ENCODE measurements at regions not wholly inside any gene's neighbourhood (a gene's known extent, or its start where the extent isn't known, plus 50 kb on each side); places are given as distances from the start of the nearest gene placed in this dataset.

DNA sequence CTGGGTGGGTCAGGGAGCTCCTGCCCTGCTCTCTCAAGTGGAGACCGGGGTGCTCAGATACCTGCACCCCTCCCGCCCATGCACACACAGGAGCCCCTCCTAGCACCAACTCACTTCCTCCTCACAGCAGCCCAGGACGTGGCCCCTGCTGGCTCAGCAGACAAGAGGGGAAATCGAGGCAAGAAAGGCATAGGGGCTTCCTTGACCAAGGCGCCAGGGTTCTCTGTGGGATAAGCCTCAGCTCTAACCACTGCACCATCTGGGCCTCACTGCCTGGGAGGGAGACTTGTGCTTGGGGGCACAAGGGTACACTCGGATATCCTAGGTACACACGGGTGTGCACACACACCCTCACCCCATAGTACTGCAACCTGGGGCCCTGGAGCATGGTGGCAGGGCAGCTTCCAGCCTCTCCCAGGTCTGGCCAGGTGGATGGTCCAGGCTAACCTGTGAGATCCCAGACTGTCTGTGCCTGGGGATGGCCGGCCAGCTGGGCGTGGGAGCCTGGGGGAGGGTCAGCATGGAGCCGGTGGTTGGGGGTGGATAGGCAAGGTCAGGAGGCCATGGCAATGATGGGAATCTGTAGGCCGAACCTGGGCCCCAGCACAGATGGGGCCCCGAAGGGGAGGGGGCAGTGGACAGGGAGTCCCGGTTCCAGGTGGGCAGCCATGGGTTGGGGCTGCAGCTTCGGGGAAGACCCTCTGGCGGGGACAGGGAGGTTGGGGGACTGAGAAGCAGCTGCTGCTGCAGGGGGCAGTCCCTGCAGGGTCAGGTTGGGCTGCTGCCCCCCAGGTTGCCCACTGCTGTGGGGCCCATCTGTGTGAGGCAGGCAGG is 312.4 kb downstream of the TMEM121 start:
- 85% methylated on average over 15 of the region's 15 CpGs for WGBS
- H3K4me1 ChIP-seq (ENCODE audit: insufficient read depth): no peaks in the 10 kb centered on the region
- no peak overlapping the region for H3K4me3 ChIP-seq (ENCODE audit: low read depth, low read length)
- no peak for DNase-seq (ENCODE audit: extremely low spot score)
- H3K36me3 ChIP-seq (ENCODE audit: insufficient read depth): no peaks in the 10 kb centered on the region
- H3K27ac ChIP-seq (ENCODE audit: low read depth): no peak overlapping the region

DNA sequence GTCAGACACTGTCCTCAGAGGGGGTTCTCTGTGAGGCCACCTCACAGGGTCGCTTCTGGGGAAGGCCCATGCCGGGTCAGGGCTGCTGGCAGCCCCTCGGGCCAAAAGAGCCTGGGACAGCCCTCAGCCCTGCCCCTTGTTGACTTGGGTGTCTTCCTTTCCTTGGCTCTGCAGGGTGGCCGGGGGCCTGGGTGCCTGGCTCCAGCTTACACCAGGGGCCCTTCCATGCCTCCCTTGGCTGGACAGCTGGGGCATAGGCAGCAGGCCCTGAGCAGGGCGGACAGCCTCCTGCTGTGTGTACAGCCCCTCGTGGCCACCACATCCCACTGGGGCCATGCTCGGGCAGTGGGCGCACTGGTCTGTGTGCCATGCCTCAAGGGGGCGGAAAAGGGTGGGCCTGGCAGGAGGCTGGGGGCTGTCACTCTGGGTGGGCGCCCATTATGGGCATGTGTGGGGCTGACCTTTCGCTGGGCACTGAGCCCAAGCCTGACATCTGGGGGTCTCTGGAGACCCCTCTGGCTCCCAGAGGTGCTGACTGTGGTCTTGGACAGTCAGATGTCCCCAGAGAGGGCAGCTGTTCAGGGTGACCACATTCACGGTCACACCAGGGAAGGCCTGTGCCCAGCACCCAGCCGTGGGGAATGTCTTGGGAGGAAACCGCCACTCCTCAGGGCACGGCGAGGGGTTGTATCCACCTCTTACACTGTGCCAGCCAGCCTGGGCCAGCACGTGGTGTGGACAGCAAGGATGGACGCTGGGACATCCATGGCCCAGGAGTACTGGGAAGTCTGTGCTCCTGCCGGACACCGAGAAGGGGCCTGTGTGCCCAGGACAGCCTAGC is 313.3 kb downstream of the TMEM121 start:
- Histone ChIP-seq H3K4me3 (ENCODE audit: low read depth, low read length) (no peak overlapping the region), H3K36me3 (ENCODE audit: insufficient read depth) (no peaks in the 10 kb centered on the region), H3K4me1 (ENCODE audit: insufficient read depth) (no peaks in the 10 kb centered on the region), H3K27ac (ENCODE audit: low read depth) (no peak overlapping the region)
- no peak for DNase-seq (ENCODE audit: extremely low spot score)
- 88% methylated on average over 20 of the region's 20 CpGs for WGBS

DNA sequence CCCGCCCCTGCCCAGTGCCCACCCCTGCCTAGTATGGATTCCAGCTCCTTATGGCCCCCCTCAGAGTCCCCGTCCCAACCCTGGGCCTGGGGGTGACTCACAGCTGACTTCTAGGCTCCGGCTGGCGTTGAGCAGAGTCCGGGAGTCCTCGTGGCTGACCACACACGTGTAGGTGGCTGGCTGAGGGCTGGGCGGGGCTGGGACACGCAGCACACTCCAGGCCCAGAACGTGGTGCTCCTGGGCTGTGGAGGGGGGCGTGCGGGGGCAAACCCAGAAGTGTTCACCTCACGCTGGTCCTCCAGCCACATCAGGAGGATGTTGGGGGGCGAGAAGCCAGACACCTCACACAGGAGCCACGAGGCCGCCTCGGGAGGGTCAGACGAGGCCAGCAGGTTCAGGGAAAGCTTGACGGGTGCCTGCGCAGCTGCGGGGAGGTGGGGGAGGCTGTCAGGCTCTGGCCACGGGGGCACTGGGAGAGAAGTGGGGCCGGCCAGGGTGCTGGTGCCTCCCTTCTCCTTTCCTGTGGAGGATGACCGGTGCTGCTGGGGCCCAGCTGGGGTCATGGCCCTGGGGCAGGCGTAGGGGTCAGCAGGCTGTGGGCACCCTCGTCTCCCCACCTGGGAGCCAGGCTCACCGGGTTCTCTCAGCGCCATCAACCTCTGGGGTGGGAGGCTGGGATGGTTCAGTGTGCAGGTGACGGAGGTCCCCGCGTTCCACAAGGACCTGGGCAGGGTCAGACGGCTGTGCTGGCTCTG is 314.1 kb downstream of the TMEM121 start:
- H3K4me3 ChIP-seq (ENCODE audit: low read depth, low read length): no peak overlapping the region
- H3K36me3 ChIP-seq (ENCODE audit: insufficient read depth): no peaks in the 10 kb centered on the region
- 84% methylated on average over 32 of the region's 32 CpGs for WGBS
- DNase-seq (ENCODE audit: extremely low spot score): no peak
- no peaks in the 10 kb centered on the region for H3K4me1 ChIP-seq (ENCODE audit: insufficient read depth)
- no peak overlapping the region for H3K27ac ChIP-seq (ENCODE audit: low read depth)

DNA sequence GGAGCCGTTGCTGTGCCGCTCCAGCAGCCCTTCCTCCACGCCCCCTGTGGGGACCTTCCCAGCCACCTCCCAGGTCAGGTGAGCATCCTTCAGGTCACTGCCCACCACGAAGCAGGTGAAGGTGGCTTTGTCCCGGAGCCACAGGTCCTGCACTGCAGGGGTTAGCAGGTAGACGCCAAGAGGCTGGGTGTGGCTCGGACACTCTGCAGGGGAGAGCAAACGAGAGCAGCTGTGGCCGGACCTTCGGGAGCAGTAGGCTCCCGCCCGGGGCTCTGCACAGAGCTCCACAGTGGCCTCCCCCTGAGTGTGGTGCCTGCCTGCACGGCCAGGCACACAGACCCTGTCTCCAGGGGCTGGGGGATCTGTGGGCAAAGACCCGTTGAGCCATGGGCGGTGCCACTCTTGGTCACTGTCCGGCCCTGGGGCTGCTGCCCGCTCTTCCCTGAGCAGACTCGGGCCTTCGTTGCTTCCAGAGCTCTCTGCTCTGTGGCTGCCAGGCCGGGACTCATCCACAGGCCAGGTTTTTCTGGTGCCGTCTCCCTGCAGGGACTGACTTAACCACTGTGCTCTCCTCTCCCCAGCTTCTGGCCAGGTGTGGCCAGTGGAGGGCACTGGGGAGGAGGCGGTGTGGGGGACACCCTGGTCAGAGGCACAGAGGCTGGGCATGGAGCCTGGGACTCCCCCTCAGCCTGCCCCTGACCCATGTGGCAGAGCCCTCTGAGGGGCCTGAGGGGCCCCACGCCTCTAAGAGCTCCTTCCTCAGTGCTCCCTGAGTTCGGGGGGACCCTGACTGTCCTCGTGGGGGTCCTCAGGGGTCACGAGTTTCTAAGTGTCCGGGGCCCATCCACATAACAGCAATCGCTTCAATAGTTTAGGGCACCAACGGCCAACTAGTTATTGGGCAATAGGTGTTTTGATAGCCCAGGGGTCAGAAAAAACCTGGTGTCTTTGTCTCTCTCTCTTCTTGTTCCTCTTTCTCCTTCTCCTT is 314.9 kb downstream of the TMEM121 start:
- Histone ChIP-seq H3K27ac (ENCODE audit: low read depth) (no peak overlapping the region), H3K36me3 (ENCODE audit: insufficient read depth) (no peaks in the 10 kb centered on the region), H3K4me3 (ENCODE audit: low read depth, low read length) (no peak overlapping the region), H3K4me1 (ENCODE audit: insufficient read depth) (no peaks in the 10 kb centered on the region)
- no peak for DNase-seq (ENCODE audit: extremely low spot score)
- 80% methylated on average over 29 of the region's 29 CpGs for WGBS

DNA sequence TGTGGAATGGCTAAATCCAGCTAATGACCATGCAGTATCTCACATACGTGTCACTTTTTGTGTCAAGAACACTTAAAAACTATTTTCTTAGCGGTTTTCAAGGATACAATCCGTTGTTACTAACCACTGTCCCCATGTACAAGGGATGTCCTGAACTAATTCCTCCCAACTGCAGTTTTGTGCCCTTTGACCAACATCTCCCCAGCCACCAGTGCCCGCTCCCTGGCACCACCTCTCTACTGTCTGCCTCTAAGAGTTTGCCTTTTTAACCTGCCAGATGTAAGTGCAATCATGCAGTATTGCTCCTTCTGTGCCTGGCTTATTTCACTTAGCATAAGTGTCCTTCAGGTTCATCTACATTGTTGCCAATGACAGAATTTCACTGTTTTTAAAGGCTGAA is 315.7 kb downstream of the TMEM121 start:
- Histone ChIP-seq H3K36me3 (ENCODE audit: insufficient read depth) (no peaks in the 10 kb centered on the region), H3K4me3 (ENCODE audit: low read depth, low read length) (no peak overlapping the region), H3K27ac (ENCODE audit: low read depth) (no peak overlapping the region), H3K4me1 (ENCODE audit: insufficient read depth) (no peaks in the 10 kb centered on the region)
- DNase-seq (ENCODE audit: extremely low spot score): no peak
- WGBS: 73% methylated on average over 4 of the region's 4 CpGs

DNA sequence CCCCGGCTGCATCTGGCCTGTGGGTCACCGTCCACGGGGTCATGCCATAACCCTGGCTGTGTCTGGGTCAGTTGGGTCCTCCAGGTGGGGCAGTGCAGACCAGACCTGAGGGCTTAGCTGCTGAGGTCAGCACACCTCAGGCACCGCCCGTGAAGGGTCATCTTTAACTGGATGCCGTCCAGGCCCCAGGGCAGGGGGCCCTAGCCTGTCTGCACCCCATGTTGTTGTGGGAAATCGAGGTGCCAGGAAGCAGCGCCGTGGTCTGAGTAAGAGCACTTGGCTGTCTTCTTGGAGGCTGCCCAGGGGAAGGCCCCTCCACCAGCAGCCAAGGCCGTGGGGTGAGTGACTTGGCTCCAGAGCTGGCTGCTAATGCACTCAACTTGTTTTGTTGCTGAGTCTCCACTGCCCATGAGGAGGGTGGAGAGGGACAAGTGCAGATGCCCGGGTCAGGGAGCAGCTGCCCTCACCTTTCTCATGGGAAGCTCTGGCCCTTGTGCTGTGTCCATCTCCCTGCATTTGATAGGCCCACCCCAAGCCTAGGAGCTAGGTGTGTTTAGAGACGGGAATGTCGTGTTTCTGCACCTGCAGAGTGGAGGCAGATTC is 317.2 kb downstream of the TMEM121 start:
- no peak for DNase-seq (ENCODE audit: extremely low spot score)
- Histone ChIP-seq H3K4me3 (ENCODE audit: low read depth, low read length) (no peak overlapping the region), H3K36me3 (ENCODE audit: insufficient read depth) (no peaks in the 10 kb centered on the region), H3K4me1 (ENCODE audit: insufficient read depth) (no peaks in the 10 kb centered on the region), H3K27ac (ENCODE audit: low read depth) (no peak overlapping the region)
- WGBS: 65% methylated on average over 13 of the region's 13 CpGs

DNA sequence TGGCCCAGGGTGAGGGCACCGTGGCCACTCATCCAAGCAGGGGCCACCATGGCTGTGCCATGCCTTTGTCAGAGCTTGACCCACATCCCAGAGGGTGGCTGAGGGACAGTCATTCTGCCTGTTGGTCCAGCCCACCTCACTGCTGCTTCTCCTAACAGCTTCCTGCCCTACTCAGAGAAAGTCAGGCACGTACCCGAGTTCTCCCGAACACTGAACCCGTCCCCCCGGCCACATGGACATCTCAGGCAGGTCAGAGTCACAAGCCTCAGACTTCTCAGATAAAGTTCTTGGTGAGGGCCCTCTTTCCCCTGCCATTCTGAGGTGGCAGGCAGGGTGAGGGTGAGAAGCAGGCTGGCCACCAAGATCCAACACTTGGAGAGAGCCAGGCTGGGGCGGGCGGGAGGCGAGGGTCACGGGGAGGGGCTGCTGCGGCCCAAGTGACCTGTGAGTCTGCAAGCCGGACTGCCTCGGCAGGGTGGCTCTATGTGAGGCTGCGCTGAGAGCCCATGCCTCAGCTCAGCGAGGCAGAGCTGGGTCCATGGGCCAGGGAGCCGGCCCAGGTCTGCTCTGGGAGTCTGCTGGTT is 317.8 kb downstream of the TMEM121 start:
- no peak for DNase-seq (ENCODE audit: extremely low spot score)
- no peaks in the 10 kb centered on the region for H3K4me1 ChIP-seq (ENCODE audit: insufficient read depth)
- H3K4me3 ChIP-seq (ENCODE audit: low read depth, low read length): no peak overlapping the region
- 91% methylated on average over 16 of the region's 16 CpGs for WGBS
- H3K36me3 ChIP-seq (ENCODE audit: insufficient read depth): no peaks in the 10 kb centered on the region
- no peak overlapping the region for H3K27ac ChIP-seq (ENCODE audit: low read depth)

DNA sequence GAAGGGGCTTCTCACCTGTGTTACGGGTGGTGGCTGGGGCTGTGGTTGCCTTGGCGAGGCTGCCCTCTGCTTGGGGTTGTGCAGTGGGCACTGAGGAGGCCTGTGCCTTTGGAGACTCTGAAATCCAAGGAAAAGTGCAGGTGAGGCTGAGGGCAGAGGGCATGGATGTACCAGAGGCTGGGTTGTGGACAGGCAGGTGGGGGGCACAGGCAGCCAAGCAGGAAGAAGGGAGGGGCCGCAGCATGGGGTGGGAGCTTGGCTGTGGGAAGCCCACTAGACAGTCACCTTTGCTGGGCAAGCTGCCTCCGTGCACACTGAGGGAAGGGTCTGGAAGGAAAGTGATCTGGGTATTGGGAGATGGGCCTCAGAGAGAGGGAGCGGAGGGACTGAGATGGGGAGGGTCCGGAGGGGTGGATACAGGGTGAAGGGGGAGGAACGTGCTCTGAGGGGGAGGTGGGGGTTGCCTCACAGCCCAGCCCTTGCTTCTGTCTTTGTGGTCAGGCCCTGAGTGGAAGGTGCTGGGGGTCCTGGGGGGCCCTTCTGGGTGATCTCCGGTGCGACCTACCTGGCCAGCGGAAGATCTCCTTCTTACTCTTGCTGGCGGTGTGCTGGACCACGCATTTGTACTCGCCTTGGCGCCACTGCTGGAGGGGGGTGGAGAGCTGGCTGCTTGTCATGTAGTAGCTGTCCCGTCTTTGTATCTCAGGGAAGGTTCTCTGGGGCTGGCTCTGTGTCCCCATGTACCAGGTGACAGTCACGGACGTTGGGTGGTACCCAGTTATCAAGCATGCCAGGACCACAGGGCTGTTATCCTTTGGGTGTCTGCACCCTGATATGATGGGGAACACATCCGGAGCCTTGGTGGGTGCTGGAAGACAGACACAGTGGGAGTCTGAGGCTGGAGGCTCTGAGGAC is 318.7 kb downstream of the TMEM121 start:
- Histone ChIP-seq H3K27ac (ENCODE audit: low read depth) (no peak overlapping the region), H3K4me1 (ENCODE audit: insufficient read depth) (no peaks in the 10 kb centered on the region), H3K4me3 (ENCODE audit: low read depth, low read length) (no peak overlapping the region), H3K36me3 (ENCODE audit: insufficient read depth) (no peaks in the 10 kb centered on the region)
- DNase-seq (ENCODE audit: extremely low spot score): no peak
- 89% methylated on average over 18 of the region's 18 CpGs for WGBS

DNA sequence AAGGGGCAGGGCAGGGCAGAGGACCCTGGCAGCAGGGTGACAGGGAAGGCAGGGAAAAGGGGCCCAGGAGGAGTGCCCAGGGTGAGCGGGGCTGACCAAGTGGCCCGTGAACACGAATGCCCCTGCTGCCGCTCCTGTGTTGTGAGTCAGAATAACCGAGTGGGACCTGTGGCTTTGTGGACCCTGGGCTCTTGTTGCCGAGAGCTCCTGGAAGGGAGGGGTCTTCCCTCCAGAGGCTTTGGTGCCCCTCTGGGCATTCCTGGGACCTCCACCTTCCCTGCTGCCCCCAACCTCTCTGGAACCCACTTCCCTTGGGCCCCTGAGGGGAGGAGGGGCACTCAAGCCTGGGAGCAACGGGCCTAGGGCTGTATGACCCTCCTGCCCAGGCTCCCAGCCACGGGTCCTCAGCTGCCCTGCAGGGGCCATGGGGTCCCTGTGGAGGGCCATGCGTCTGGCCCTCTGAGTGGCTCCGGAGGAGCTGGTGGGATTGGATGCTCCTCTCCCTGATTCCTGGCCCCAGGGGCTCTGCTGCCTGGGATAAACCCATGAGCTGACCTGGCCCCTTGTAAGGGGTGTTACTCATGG is 319.4 kb downstream of the TMEM121 start:
- H3K27ac ChIP-seq (ENCODE audit: low read depth): no peak overlapping the region
- no peak overlapping the region for H3K4me3 ChIP-seq (ENCODE audit: low read depth, low read length)
- WGBS: 90% methylated on average over 10 of the region's 10 CpGs
- DNase-seq (ENCODE audit: extremely low spot score): no peak
- no peaks in the 10 kb centered on the region for H3K4me1 ChIP-seq (ENCODE audit: insufficient read depth)
- no peaks in the 10 kb centered on the region for H3K36me3 ChIP-seq (ENCODE audit: insufficient read depth)

DNA sequence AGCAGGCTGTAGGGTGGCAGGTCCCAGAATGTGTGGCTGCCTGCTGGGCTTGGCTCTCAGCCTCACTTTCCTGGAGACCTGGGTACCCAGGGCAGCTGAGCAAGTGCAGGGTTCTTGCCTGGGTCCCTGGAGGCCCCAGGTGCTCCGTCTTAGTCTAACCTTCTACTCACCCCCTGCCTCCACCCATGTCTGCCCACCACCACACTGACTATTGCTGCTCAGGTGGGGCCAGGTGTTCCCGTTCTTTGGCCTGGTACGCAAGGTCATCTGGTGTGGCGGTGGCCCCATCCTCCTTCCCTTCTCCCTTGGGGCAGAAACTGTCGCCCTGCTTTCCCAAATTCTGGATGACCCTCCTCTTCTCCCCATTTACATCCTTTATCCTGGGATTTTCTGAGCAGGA is 319.9 kb downstream of the TMEM121 start:
- 82% methylated on average over 5 of the region's 5 CpGs for WGBS
- no peaks in the 10 kb centered on the region for H3K36me3 ChIP-seq (ENCODE audit: insufficient read depth)
- no peak overlapping the region for H3K27ac ChIP-seq (ENCODE audit: low read depth)
- no peak overlapping the region for H3K4me3 ChIP-seq (ENCODE audit: low read depth, low read length)
- DNase-seq (ENCODE audit: extremely low spot score): no peak
- no peaks in the 10 kb centered on the region for H3K4me1 ChIP-seq (ENCODE audit: insufficient read depth)

DNA sequence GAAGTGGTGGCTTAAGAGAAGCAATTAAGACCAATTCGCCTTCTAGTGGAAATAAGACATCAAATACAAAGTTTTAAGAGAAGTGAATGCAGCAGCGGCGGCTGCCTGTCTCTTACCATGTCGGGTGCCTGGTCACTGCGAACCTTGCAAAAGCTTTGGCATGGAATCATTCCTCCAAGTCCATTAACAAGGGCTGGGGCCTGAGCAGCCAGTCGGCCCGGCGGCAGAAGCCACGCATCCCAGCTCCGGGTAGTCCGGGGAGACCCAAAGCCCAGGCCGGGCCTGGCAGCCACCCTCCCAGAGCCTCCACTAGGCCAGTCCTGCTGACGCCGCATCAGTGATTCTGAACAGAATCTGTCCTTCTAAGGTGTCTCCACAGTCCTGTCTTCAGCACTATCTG is 321.0 kb downstream of the TMEM121 start:
- Histone ChIP-seq H3K36me3 (ENCODE audit: insufficient read depth) (no peaks in the 10 kb centered on the region), H3K27ac (ENCODE audit: low read depth) (no peak overlapping the region), H3K4me3 (ENCODE audit: low read depth, low read length) (no peak overlapping the region), H3K4me1 (ENCODE audit: insufficient read depth) (no peaks in the 10 kb centered on the region)
- DNase-seq (ENCODE audit: extremely low spot score): no peak
- 91% methylated on average over 14 of the region's 14 CpGs for WGBS

Data from urinary bladder (tissue), 3 donors.